ENCODE measurements at regions not wholly inside any gene's neighbourhood (a gene's known extent, or its start where the extent isn't known, plus 50 kb on each side); places are given as distances from the start of the nearest gene placed in this dataset.

DNA sequence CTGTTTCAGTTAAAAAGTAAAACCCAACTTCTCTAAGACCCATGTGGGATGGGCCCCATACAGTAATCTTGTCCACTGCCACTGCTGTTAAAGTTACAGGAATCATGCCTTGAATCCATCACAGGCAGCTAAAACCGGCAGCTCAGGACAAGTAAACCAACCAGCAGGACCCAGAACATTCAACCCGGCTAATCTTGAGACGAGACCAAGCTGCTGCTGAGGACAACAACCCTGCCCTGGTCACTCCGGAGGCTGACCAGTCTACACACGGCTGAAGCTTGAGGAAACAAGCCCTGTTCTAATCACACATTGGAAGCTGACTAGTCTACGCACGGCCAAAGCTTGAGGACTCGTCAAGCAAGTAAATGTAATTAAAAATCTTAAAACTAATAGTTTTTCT is 105.2 kb upstream of the ZNF492 start:
- dilution Hi-C loops (cut with MboI; ENCODE audit: extremely low pct_ligation_motif_present, low sequenced_read_pairs): no loop called here
- FAIRE-seq: no peak
- H3K4me2 ChIP-seq (ENCODE audit: control insufficient read depth, extremely low read depth, insufficient read depth, low read depth, low read length): no peak overlapping the region

DNA sequence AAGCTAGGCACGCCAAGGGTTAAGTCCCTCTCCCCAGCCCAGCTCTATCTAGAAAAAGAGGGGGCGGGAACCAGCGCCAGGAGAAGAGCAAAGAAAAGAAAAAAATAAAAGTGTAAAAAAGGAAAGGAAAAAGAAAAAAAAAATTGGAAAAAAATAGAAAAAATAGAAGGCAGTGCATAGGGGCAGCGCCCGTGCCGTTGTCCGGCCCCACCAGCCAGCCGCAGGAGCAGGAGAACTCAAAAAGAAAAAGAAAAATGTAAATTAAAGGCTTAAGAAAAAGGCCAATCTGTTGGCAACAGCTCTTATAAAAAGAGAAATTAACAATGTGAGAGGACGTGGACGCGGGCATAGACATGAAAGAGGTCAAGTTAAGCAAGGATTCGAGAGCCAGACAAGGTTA is 105.4 kb upstream of the ZNF98 start:
- no peak overlapping the region for H3K9ac ChIP-seq (ENCODE audit: control insufficient read depth, extremely low read depth, insufficient read depth, low read length)
- DNase-seq (ENCODE audit: low read depth, low spot score): no peak

More for the DNA sequence above, 105.2 kb upstream of the ZNF492 start:
- Histone ChIP-seq H3K9me3 (ENCODE audit: control insufficient read depth, low read depth, low read length) (peaks cover 4% of the 10 kb centered on the region), H3K4me1 (ENCODE audit: control insufficient read depth, extremely low read depth, insufficient read depth, low read length) (no peaks in the 10 kb centered on the region), H3K9me1 (ENCODE audit: control insufficient read depth, extremely low read depth, insufficient read depth, low read length) (no peaks in the 10 kb centered on the region), H3K27me3 (ENCODE audit: control insufficient read depth, extremely low read depth, insufficient read depth, low read length) (no peaks in the 10 kb centered on the region), H3K79me2 (ENCODE audit: control insufficient read depth, insufficient read depth, low read length) (no peaks in the 10 kb centered on the region), H3K4me3 (ENCODE audit: control insufficient read depth in 2 of 3, extremely low read depth in 1 of 3, insufficient read depth in 2 of 3, low read depth in 1 of 3, low read length in 3 of 3) (no peak overlapping the region), H3K27ac (ENCODE audit: control insufficient read depth, insufficient read depth, low read length) (no peak overlapping the region), H4K20me1 (ENCODE audit: control insufficient read depth, extremely low read depth, insufficient read depth, low read length) (no peaks in the 10 kb centered on the region), H3K36me3 (ENCODE audit: control insufficient read depth in 2 of 2, extremely low read depth in 1 of 2, insufficient read depth in 2 of 2, low read length in 2 of 2) (no peaks in the 10 kb centered on the region), H3K9ac (ENCODE audit: control insufficient read depth, extremely low read depth, insufficient read depth, low read length) (no peak overlapping the region), H2AFZ (ENCODE audit: control insufficient read depth, low read length) (no peak overlapping the region)
- TF ChIP-seq, protein P1, sequence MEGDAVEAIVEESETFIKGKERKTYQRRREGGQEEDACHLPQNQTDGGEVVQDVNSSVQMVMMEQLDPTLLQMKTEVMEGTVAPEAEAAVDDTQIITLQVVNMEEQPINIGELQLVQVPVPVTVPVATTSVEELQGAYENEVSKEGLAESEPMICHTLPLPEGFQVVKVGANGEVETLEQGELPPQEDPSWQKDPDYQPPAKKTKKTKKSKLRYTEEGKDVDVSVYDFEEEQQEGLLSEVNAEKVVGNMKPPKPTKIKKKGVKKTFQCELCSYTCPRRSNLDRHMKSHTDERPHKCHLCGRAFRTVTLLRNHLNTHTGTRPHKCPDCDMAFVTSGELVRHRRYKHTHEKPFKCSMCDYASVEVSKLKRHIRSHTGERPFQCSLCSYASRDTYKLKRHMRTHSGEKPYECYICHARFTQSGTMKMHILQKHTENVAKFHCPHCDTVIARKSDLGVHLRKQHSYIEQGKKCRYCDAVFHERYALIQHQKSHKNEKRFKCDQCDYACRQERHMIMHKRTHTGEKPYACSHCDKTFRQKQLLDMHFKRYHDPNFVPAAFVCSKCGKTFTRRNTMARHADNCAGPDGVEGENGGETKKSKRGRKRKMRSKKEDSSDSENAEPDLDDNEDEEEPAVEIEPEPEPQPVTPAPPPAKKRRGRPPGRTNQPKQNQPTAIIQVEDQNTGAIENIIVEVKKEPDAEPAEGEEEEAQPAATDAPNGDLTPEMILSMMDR (optimal IDR thresholded peaks at IDR 0.05 in 1 of 3, IDR thresholded peaks at IDR 0.05 in 1 of 3, conservative IDR thresholded peaks at IDR 0.05 in 1 of 3; ENCODE audit: extremely low read depth in 1 of 3, insufficient read depth in 2 of 3, low read length in 3 of 3): no peak
- TF ChIP-seq EZH2 (IDR thresholded peaks at IDR 0.05; ENCODE audit: low read length): no peak
- no peak for DNase-seq (ENCODE audit: low read depth, low spot score)

More for the DNA sequence above, 105.4 kb upstream of the ZNF98 start:
- Histone ChIP-seq H3K4me2 (ENCODE audit: control insufficient read depth, extremely low read depth, insufficient read depth, low read depth, low read length) (no peak overlapping the region), H3K4me1 (ENCODE audit: control insufficient read depth, extremely low read depth, insufficient read depth, low read length) (no peaks in the 10 kb centered on the region), H3K9me3 (ENCODE audit: control insufficient read depth, low read depth, low read length) (peaks cover 4% of the 10 kb centered on the region), H3K79me2 (ENCODE audit: control insufficient read depth, insufficient read depth, low read length) (no peaks in the 10 kb centered on the region), H3K9me1 (ENCODE audit: control insufficient read depth, extremely low read depth, insufficient read depth, low read length) (no peaks in the 10 kb centered on the region), H3K4me3 (ENCODE audit: control insufficient read depth in 2 of 3, extremely low read depth in 1 of 3, insufficient read depth in 2 of 3, low read depth in 1 of 3, low read length in 3 of 3) (no peak overlapping the region), H3K27ac (ENCODE audit: control insufficient read depth, insufficient read depth, low read length) (no peak overlapping the region), H4K20me1 (ENCODE audit: control insufficient read depth, extremely low read depth, insufficient read depth, low read length) (no peaks in the 10 kb centered on the region), H3K27me3 (ENCODE audit: control insufficient read depth, extremely low read depth, insufficient read depth, low read length) (no peaks in the 10 kb centered on the region), H3K36me3 (ENCODE audit: control insufficient read depth in 2 of 2, extremely low read depth in 1 of 2, insufficient read depth in 2 of 2, low read length in 2 of 2) (no peaks in the 10 kb centered on the region), H2AFZ (ENCODE audit: control insufficient read depth, low read length) (no peak overlapping the region)
- no peak for FAIRE-seq
- dilution Hi-C loops (cut with MboI; ENCODE audit: extremely low pct_ligation_motif_present, low sequenced_read_pairs): no loop called here
- no peak for TF ChIP-seq EZH2 (IDR thresholded peaks at IDR 0.05; ENCODE audit: low read length)
- TF ChIP-seq, protein P1 (optimal IDR thresholded peaks at IDR 0.05 in 1 of 3, IDR thresholded peaks at IDR 0.05 in 1 of 3, conservative IDR thresholded peaks at IDR 0.05 in 1 of 3; ENCODE audit: extremely low read depth in 1 of 3, insufficient read depth in 2 of 3, low read length in 3 of 3): no peak

Measured in keratinocyte (primary cell).